ENCODE measurements at regions not wholly inside any gene's neighbourhood (a gene's known extent, or its start where the extent isn't known, plus 50 kb on each side); places are given as distances from the start of the nearest gene placed in this dataset.

DNA sequence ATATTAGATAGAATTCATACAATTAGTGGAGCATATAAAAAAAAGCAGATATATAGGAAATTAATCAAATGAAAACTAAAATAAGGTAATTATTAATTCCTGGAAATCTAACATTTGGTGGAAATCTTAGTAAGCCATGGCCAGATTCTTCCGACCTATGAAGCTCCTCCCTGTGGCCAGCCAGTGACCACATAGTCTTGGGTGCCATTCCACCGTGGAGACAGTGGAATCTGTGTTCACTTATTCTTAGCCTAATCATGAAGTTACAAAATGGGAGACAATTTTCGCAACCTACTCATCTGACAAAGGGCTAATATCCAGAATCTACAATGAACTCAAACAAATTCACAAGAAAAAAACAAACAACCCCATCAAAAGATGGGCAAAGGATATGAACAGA lies 241.9 kb upstream of the FLRT2 start:
- no peaks in the 10 kb centered on the region for H3K79me2 ChIP-seq (ENCODE audit: insufficient read depth, low read length)
- H3K4me3 ChIP-seq (replicated peaks in 1 of 3; ENCODE audit: low read depth in 2 of 3, low read length in 3 of 3) = no peak overlapping the region
- intact Hi-C loops (cut with micrococcal nuclease) = no loop called here
- H4K20me1 ChIP-seq (ENCODE audit: insufficient read depth, low read length) = no peaks in the 10 kb centered on the region
- no peak overlapping the region for H3K27ac Mint-ChIP-seq
- no peak overlapping the region for H3K4me2 ChIP-seq (replicated peaks; ENCODE audit: extremely low read depth, low read length, poor library complexity, severe bottlenecking)
- WGBS (ENCODE audit: insufficient coverage) = no CpG with 5 or more reads among the region's 3 CpGs
- no peak overlapping the region for H3K4me3 Mint-ChIP-seq
- H2AFZ ChIP-seq (ENCODE audit: insufficient read depth, low read depth, low read length, poor library complexity, severe bottlenecking) = no peak overlapping the region
- DNase-seq = no peak
- TF ChIP-seq, protein P1, sequence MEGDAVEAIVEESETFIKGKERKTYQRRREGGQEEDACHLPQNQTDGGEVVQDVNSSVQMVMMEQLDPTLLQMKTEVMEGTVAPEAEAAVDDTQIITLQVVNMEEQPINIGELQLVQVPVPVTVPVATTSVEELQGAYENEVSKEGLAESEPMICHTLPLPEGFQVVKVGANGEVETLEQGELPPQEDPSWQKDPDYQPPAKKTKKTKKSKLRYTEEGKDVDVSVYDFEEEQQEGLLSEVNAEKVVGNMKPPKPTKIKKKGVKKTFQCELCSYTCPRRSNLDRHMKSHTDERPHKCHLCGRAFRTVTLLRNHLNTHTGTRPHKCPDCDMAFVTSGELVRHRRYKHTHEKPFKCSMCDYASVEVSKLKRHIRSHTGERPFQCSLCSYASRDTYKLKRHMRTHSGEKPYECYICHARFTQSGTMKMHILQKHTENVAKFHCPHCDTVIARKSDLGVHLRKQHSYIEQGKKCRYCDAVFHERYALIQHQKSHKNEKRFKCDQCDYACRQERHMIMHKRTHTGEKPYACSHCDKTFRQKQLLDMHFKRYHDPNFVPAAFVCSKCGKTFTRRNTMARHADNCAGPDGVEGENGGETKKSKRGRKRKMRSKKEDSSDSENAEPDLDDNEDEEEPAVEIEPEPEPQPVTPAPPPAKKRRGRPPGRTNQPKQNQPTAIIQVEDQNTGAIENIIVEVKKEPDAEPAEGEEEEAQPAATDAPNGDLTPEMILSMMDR (IDR thresholded peaks at IDR 0.05) = no peak
- no peak overlapping the region for H3K9ac ChIP-seq (ENCODE audit: insufficient read depth, low read length, poor library complexity, severe bottlenecking)
- peaks cover 0 to 2% of the 10 kb centered on the region in 2 donors for H3K9me3 ChIP-seq (replicated peaks in 1 of 2; ENCODE audit: control insufficient read depth in 1 of 2, insufficient read depth in 1 of 2, low read length in 2 of 2)
- no peak overlapping the region for H3K27ac ChIP-seq (ENCODE audit: low read depth in 1 of 2, low read length in 2 of 2)
- no peaks in the 10 kb centered on the region for H3K36me3 Mint-ChIP-seq
- peaks cover 0 to 4% (median 3%) of the 10 kb centered on the region in 7 donors for H3K9me3 Mint-ChIP-seq
- peaks cover 8% of the 10 kb centered on the region for H3K4me1 Mint-ChIP-seq
- peaks cover 4 to 10% of the 10 kb centered on the region in 2 donors for H3K4me1 ChIP-seq (ENCODE audit: control insufficient read depth in 1 of 2, insufficient read depth in 2 of 2, low read length in 2 of 2)
- H3K27me3 ChIP-seq (ENCODE audit: control insufficient read depth in 2 of 2, insufficient read depth in 2 of 2, low read length in 2 of 2) = no peaks in the 10 kb centered on the region
- no peaks in the 10 kb centered on the region for H3K36me3 ChIP-seq (replicated peaks in 1 of 2; ENCODE audit: control insufficient read depth in 1 of 2, insufficient read depth in 2 of 2, low read length in 2 of 2)
- peaks cover 0 to 2% (median 0%) of the 10 kb centered on the region in 3 donors for H3K27me3 Mint-ChIP-seq (ENCODE audit: low read depth in 3 of 3)

DNA sequence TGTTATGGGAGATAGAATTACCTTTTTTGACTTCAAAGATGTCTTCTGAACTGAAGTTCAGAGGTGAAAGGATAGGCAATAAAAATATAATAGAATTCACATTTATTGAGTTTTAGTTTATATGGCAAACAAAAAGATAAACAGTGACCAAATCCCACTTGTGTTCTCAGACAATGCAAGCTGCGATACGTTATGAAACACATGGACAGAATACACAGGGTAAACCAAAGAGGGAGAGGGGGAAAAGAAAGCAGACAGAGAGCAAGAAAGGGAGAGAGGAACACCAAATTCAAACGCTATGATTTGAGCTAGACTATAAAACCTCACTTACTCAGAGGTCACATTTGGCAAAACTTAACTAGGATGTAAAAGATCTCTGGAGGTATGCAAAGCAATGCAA lies 238.2 kb upstream of the FLRT2 start:
- Histone ChIP-seq H4K20me1 (ENCODE audit: insufficient read depth, low read length) (no peaks in the 10 kb centered on the region), H3K9me3 (replicated peaks in 1 of 2; ENCODE audit: control insufficient read depth in 1 of 2, insufficient read depth in 1 of 2, low read length in 2 of 2) (peaks cover 0 to 2% of the 10 kb centered on the region in 2 donors), H2AFZ (ENCODE audit: insufficient read depth, low read depth, low read length, poor library complexity, severe bottlenecking) (no peak overlapping the region), H3K4me1 (ENCODE audit: control insufficient read depth in 1 of 2, insufficient read depth in 2 of 2, low read length in 2 of 2) (peaks cover 33 to 36% of the 10 kb centered on the region in 2 donors), H3K27ac (ENCODE audit: low read depth in 1 of 2, low read length in 2 of 2) (no peak overlapping the region), H3K36me3 (replicated peaks in 1 of 2; ENCODE audit: control insufficient read depth in 1 of 2, insufficient read depth in 2 of 2, low read length in 2 of 2) (no peaks in the 10 kb centered on the region), H3K79me2 (ENCODE audit: insufficient read depth, low read length) (no peaks in the 10 kb centered on the region), H3K27me3 (ENCODE audit: control insufficient read depth in 2 of 2, insufficient read depth in 2 of 2, low read length in 2 of 2) (no peaks in the 10 kb centered on the region), H3K9ac (ENCODE audit: insufficient read depth, low read length, poor library complexity, severe bottlenecking) (no peak overlapping the region), H3K4me2 (replicated peaks; ENCODE audit: extremely low read depth, low read length, poor library complexity, severe bottlenecking) (no peak overlapping the region), H3K4me3 (replicated peaks in 1 of 3; ENCODE audit: low read depth in 2 of 3, low read length in 3 of 3) (no peak overlapping the region)
- peaks cover under 1 to 8% (median 3%) of the 10 kb centered on the region in 7 donors for H3K9me3 Mint-ChIP-seq
- intact Hi-C loops (cut with micrococcal nuclease) = no loop called here
- peaks cover 0 to 2% (median 0%) of the 10 kb centered on the region in 3 donors for H3K27me3 Mint-ChIP-seq (ENCODE audit: low read depth in 3 of 3)
- H3K4me1 Mint-ChIP-seq = peaks cover 33% of the 10 kb centered on the region
- H3K4me3 Mint-ChIP-seq = no peak overlapping the region
- H3K27ac Mint-ChIP-seq = no peak overlapping the region
- no CpG with 5 or more reads among the region's 3 CpGs for whole genome bisulfite sequencing (ENCODE audit: insufficient coverage)
- DNase-seq = no peak
- no peaks in the 10 kb centered on the region for H3K36me3 Mint-ChIP-seq
- TF ChIP-seq, protein P1 (IDR thresholded peaks at IDR 0.05) = no peak

Data from CD14-positive monocyte (primary cell).